CD8-positive, alpha-beta memory T cell (primary cell): ENCODE measurements at regions not wholly inside any gene's neighbourhood (a gene's known extent, or its start where the extent isn't known, plus 50 kb on each side); places are given as distances from the start of the nearest gene placed in this dataset.

Experiments used
- CTCF ChIA-PET: fragments of 350-600 bp; sonication (Branson Sonifier 250); formaldehyde crosslinking; loops from one replicate; lab custom pipeline; 2021; ENCODE audit warnings: antibody characterized with exemption; lab: Charles Lee
- POLR2A ChIA-PET: fragments of 350-600 bp; sonication (Branson Sonifier 250); formaldehyde crosslinking; loops from one replicate; lab custom pipeline; 2021; ENCODE audit warnings: antibody characterized with exemption; lab: Charles Lee
- DNase-seq, 5 donors: peaks; one replicate each; pipeline versions ENCODE4 v3.0.0 to v3.0.0-alpha.2; 2020 to 2022; ENCODE audit warnings: mixed read lengths in 1 of 5
- H3K27ac ChIP-seq: one replicate; pipeline ENCODE4 v1.7.0; 2013; ENCODE audit warnings: low read depth, mild to moderate bottlenecking, low read length, moderate library complexity
- H3K27me3 ChIP-seq: 2 replicates; pipeline ENCODE4 v1.7.0; 2013; ENCODE audit warnings: low read length, mild to moderate bottlenecking; ENCODE audit not compliant: insufficient read depth, poor library complexity, severe bottlenecking
- H3K36me3 ChIP-seq: 2 replicates; pipeline ENCODE4 v1.7.0; 2013; ENCODE audit warnings: mild to moderate bottlenecking, low read length, moderate library complexity; ENCODE audit not compliant: insufficient read depth
- H3K4me1 ChIP-seq: 2 replicates; pipeline ENCODE4 v1.7.0; 2013; ENCODE audit warnings: mild to moderate bottlenecking, low read length, moderate library complexity; ENCODE audit not compliant: insufficient read depth
- H3K4me3 ChIP-seq: 2 replicates; pipeline ENCODE4 v1.7.0; 2013; ENCODE audit warnings: mild to moderate bottlenecking, low read length
- H3K9me3 ChIP-seq: 2 replicates; pipeline ENCODE4 v1.7.0; 2013; ENCODE audit warnings: mild to moderate bottlenecking, low read length
- H3K27ac Mint-ChIP-seq, 8 donors: one replicate each; pipeline ENCODE4 v1.8.0; 2020 to 2021; ENCODE audit warnings: mixed read lengths in 8 of 8, mild to moderate bottlenecking in 6 of 8, inconsistent platforms in 3 of 8, moderate library complexity in 3 of 8
- H3K27me3 Mint-ChIP-seq, 2 donors: one replicate each; pipeline ENCODE4 v1.8.0; 2020 to 2021; ENCODE audit warnings: mixed read lengths in 2 of 2, mild to moderate bottlenecking in 1 of 2, moderate library complexity in 1 of 2
- H3K36me3 Mint-ChIP-seq, 3 donors: one replicate each; pipeline ENCODE4 v1.8.0; 2020 to 2021; ENCODE audit warnings: mixed read lengths in 3 of 3, inconsistent platforms in 1 of 3, mild to moderate bottlenecking in 1 of 3
- H3K4me1 Mint-ChIP-seq, 3 donors: one replicate each; pipeline ENCODE4 v1.8.0; 2020 to 2021; ENCODE audit warnings: mixed read lengths in 3 of 3, inconsistent platforms in 1 of 3, mild to moderate bottlenecking in 1 of 3
- H3K4me3 Mint-ChIP-seq, 7 donors: one replicate each; pipeline ENCODE4 v1.8.0; 2020 to 2021; ENCODE audit warnings: mixed read lengths in 7 of 7, mild to moderate bottlenecking in 6 of 7, moderate library complexity in 4 of 7, inconsistent platforms in 2 of 7
- H3K9me3 Mint-ChIP-seq, 5 donors: one replicate each; pipeline ENCODE4 v1.8.0; 2020 to 2022; ENCODE audit warnings: mixed read lengths in 5 of 5, mild to moderate bottlenecking in 3 of 5, moderate library complexity in 2 of 5, inconsistent platforms in 1 of 5

- Histone ChIP-seq H3K4me3 (no peak overlapping the region), H3K36me3 (no peaks in the 10 kb centered on the region), H3K27me3 (no peaks in the 10 kb centered on the region), H3K9me3 (no peaks in the 10 kb centered on the region), H3K4me1 (no peaks in the 10 kb centered on the region), H3K27ac (no peak overlapping the region)
- Mint-ChIP-seq H3K9me3 (peaks cover 0 to 4% (median 0%) of the 10 kb centered on the region in 5 donors), H3K27ac (no peak overlapping the region), H3K27me3 (peaks cover 19 to 62% of the 10 kb centered on the region in 2 donors), H3K4me3 (no peak overlapping the region), H3K4me1 (no peaks in the 10 kb centered on the region), H3K36me3 (no peaks in the 10 kb centered on the region)
- POLR2A ChIA-PET: no interaction called here
- DNase-seq: no peak
- CTCF ChIA-PET: no interaction called here
These were observed 81.5 kb upstream of the FAM171A1 start for GRCh38 chr10:15452545-15452944.

DNA sequence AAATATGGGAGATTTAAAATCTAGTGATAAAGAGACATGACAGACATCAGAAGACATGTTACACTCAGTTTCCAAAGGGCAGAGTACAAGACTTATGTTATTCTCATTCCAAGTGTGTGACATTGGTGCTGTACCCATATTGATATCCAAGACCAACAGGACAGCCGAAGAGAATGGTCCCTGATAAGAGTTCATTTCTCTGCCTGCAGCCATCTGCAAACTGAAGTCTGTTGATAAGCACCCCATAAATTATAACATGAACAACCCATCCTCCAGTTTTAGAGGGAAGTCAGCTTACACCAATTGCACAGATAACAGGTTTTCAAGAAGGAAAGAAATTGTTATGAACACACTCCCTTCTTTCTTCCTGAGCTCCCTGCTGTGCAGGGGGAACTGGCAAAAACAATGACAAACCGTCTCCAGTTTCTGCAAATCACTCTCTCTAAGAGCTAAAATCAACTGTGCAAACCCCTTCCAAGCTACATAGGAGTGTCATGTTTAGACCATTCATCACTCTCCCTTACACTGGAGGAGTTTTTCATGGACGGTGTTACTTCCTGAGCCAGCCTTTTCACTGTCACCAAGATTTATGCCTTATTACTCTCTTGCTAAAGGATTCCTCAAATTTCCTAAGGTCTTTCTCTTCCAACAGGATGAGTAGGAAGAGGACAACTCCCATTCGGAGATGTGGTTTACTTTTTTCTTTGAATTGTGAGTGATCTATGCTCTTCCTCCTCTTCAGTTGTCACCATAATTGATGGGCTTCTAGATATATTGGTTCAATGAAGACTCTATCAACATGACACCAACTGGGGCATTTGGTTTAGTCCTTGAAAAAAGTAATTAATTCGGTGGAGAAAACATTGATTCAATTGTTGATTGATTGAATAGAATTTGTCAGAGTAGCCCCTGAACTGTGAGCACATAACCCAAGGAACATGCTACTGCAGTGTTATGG, 80.3 kb upstream of the FAM171A1 start:
- POLR2A ChIA-PET: no interaction called here

DNA sequence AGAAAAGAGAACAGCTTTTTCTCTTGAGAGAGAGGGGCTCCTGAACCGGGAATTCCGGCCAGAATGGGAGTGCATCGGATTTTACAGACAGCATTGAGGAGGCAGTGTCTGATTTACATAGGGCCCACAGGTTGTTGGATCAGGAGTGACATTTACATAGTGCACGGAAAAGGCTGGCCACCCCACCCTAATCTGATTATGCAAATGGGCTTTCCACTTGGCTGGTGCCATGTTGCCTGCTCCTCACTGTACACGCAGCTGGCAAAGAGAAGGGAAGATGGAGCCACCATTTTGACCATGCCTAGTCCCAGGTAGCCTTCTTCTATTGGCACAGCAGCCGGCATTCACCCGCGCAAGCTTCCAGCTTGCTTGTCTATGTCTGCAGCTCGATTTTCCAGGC, 77.5 kb upstream of the FAM171A1 start:
- Mint-ChIP-seq H3K27me3 (peaks cover 16 to 60% of the 10 kb centered on the region in 2 donors), H3K4me3 (no peak overlapping the region), H3K9me3 (no peaks in the 10 kb centered on the region), H3K36me3 (no peaks in the 10 kb centered on the region), H3K4me1 (no peaks in the 10 kb centered on the region), H3K27ac (no peak overlapping the region)
- no peak overlapping the region for H3K27ac ChIP-seq
- no peaks in the 10 kb centered on the region for H3K9me3 ChIP-seq
- DNase-seq: no peak
- no peaks in the 10 kb centered on the region for H3K4me1 ChIP-seq
- POLR2A ChIA-PET: no interaction called here
- H3K27me3 ChIP-seq: no peaks in the 10 kb centered on the region
- no peaks in the 10 kb centered on the region for H3K36me3 ChIP-seq
- H3K4me3 ChIP-seq: no peak overlapping the region
- CTCF ChIA-PET: no interaction called here

More for the DNA sequence above, 80.3 kb upstream of the FAM171A1 start:
- H3K9me3 Mint-ChIP-seq: no peaks in the 10 kb centered on the region
- H3K27ac Mint-ChIP-seq: no peak overlapping the region
- Histone ChIP-seq H3K27ac (peak overlapping the region; percentile 40), H3K36me3 (no peaks in the 10 kb centered on the region), H3K4me1 (no peaks in the 10 kb centered on the region), H3K9me3 (no peaks in the 10 kb centered on the region), H3K4me3 (no peak overlapping the region), H3K27me3 (no peaks in the 10 kb centered on the region)
- peaks cover 19 to 52% of the 10 kb centered on the region in 2 donors for H3K27me3 Mint-ChIP-seq
- no peaks in the 10 kb centered on the region for H3K4me1 Mint-ChIP-seq
- H3K36me3 Mint-ChIP-seq: no peaks in the 10 kb centered on the region
- H3K4me3 Mint-ChIP-seq: no peak overlapping the region
- CTCF ChIA-PET: no interaction called here
- no peak for DNase-seq

GRCh38 chr10:15445006-15445390, 73.9 kb upstream of the FAM171A1 start:
- no peaks in the 10 kb centered on the region for H3K27me3 ChIP-seq
- no peaks in the 10 kb centered on the region for H3K36me3 ChIP-seq
- no peaks in the 10 kb centered on the region for H3K9me3 ChIP-seq
- no peak for DNase-seq
- no peak overlapping the region for H3K4me3 ChIP-seq
- POLR2A ChIA-PET: no interaction called here
- no peaks in the 10 kb centered on the region for H3K9me3 Mint-ChIP-seq
- H3K4me3 Mint-ChIP-seq: no peak overlapping the region
- H3K27ac Mint-ChIP-seq: no peak overlapping the region
- peaks cover 15 to 38% of the 10 kb centered on the region in 2 donors for H3K27me3 Mint-ChIP-seq
- H3K36me3 Mint-ChIP-seq: no peaks in the 10 kb centered on the region
- CTCF ChIA-PET: interaction anchor here (0.6 kb wide), 1 partner anchor 1025 kb away, joined by 3 read pairs; no protein-coding TSS in a partner anchor
- H3K4me1 Mint-ChIP-seq: no peaks in the 10 kb centered on the region
- H3K4me1 ChIP-seq: no peaks in the 10 kb centered on the region
- no peak overlapping the region for H3K27ac ChIP-seq

GRCh38 chr10:15444105-15445005, 73.3 kb upstream of the FAM171A1 start:
- DNase-seq: no peak
- ChIA-PET POLR2A (no interaction called here), CTCF (interaction anchor here (0.6 kb wide), 1 partner anchor 1025 kb away, joined by 3 read pairs; no protein-coding TSS in a partner anchor)
- no peaks in the 10 kb centered on the region for H3K36me3 Mint-ChIP-seq
- Histone ChIP-seq H3K9me3 (no peaks in the 10 kb centered on the region), H3K4me3 (no peak overlapping the region), H3K36me3 (no peaks in the 10 kb centered on the region), H3K27me3 (no peaks in the 10 kb centered on the region), H3K27ac (no peak overlapping the region), H3K4me1 (no peaks in the 10 kb centered on the region)
- H3K27ac Mint-ChIP-seq: no peak overlapping the region
- no peak overlapping the region for H3K4me3 Mint-ChIP-seq
- H3K9me3 Mint-ChIP-seq: no peaks in the 10 kb centered on the region
- H3K27me3 Mint-ChIP-seq: peaks cover 15 to 37% of the 10 kb centered on the region in 2 donors
- peaks cover 0 to 5% (median 2%) of the 10 kb centered on the region in 3 donors for H3K4me1 Mint-ChIP-seq

GRCh38 chr10:15442056-15442455, 71.0 kb upstream of the FAM171A1 start:
- Histone ChIP-seq H3K9me3 (no peaks in the 10 kb centered on the region), H3K36me3 (no peaks in the 10 kb centered on the region), H3K27ac (peak overlapping the region; percentile 31), H3K4me3 (no peak overlapping the region), H3K4me1 (no peaks in the 10 kb centered on the region), H3K27me3 (no peaks in the 10 kb centered on the region)
- CTCF ChIA-PET: no interaction called here
- Mint-ChIP-seq H3K4me3 (no peak overlapping the region), H3K36me3 (no peaks in the 10 kb centered on the region), H3K9me3 (no peaks in the 10 kb centered on the region), H3K4me1 (peaks cover 0 to 6% (median 5%) of the 10 kb centered on the region in 3 donors), H3K27ac (no peak overlapping the region), H3K27me3 (peaks cover 11 to 37% of the 10 kb centered on the region in 2 donors)
- POLR2A ChIA-PET: no interaction called here
- DNase-seq: no peak

GRCh38 chr10:15440204-15440711, 69.2 kb upstream of the FAM171A1 start:
- no peaks in the 10 kb centered on the region for H3K9me3 Mint-ChIP-seq
- H3K9me3 ChIP-seq: no peaks in the 10 kb centered on the region
- no peak overlapping the region for H3K4me3 Mint-ChIP-seq
- ChIA-PET POLR2A (interaction anchor here (0.6 kb wide), 1 partner anchor 134 kb away, joined by 3 read pairs; no protein-coding TSS in a partner anchor), CTCF (no interaction called here)
- no peak overlapping the region for H3K4me3 ChIP-seq
- DNase-seq: no peak
- H3K4me1 Mint-ChIP-seq: peaks cover 0 to 6% (median 5%) of the 10 kb centered on the region in 3 donors
- H3K27me3 Mint-ChIP-seq: peaks cover 7 to 45% of the 10 kb centered on the region in 2 donors
- H3K27ac Mint-ChIP-seq: no peak overlapping the region
- H3K27ac ChIP-seq: peak overlapping the region; percentile 54
- no peaks in the 10 kb centered on the region for H3K4me1 ChIP-seq
- no peaks in the 10 kb centered on the region for H3K36me3 Mint-ChIP-seq
- no peaks in the 10 kb centered on the region for H3K36me3 ChIP-seq
- H3K27me3 ChIP-seq: no peaks in the 10 kb centered on the region
